ENCODE measurements at regions not wholly inside any gene's neighbourhood (a gene's known extent, or its start where the extent isn't known, plus 50 kb on each side); places are given as distances from the start of the nearest gene placed in this dataset.
A peak's percentile ranks its signal among the peaks of the same experiment; 100 is the strongest.
"Not testable (repeated sequence)": the region's sequence is repeated elsewhere in the genome, so short reads cannot be mapped to it uniquely, and the experiment has no call there.

DNA sequence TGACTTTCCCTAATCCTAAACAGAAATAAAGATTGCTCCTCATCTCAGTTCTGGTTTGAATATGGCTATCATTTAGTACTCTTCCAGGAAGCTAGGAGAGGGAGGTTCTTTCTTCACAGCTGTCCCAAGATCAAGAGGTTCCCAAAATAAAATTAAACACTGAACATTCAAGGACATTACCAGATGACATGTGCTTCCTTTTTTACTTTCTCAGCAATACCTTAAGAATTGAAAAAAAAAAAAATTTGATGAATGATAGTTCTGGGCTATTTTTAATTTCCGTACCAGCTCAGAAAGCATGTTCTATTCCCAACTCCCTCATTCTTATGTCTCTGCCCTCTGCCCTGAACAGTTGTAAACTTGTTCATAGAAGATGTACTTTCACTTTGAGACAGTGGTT, 61.7 kb upstream of the MYL1 start:
- Histone ChIP-seq H3K36me3 (no peaks in the 10 kb centered on the region), H3K4me1 (no peaks in the 10 kb centered on the region), H3K27ac (no peak overlapping the region), H3K4me3 (no peak overlapping the region), H3K9me3 (no peaks in the 10 kb centered on the region), H3K27me3 (no peaks in the 10 kb centered on the region)
- TF ChIP-seq POLR2AphosphoS5 (IDR thresholded peaks at IDR 0.05) (no peak), POLR2A (IDR thresholded peaks at IDR 0.05) (no peak), EP300 (IDR thresholded peaks at IDR 0.05) (no peak)
- TF ChIP-seq, protein P1, sequence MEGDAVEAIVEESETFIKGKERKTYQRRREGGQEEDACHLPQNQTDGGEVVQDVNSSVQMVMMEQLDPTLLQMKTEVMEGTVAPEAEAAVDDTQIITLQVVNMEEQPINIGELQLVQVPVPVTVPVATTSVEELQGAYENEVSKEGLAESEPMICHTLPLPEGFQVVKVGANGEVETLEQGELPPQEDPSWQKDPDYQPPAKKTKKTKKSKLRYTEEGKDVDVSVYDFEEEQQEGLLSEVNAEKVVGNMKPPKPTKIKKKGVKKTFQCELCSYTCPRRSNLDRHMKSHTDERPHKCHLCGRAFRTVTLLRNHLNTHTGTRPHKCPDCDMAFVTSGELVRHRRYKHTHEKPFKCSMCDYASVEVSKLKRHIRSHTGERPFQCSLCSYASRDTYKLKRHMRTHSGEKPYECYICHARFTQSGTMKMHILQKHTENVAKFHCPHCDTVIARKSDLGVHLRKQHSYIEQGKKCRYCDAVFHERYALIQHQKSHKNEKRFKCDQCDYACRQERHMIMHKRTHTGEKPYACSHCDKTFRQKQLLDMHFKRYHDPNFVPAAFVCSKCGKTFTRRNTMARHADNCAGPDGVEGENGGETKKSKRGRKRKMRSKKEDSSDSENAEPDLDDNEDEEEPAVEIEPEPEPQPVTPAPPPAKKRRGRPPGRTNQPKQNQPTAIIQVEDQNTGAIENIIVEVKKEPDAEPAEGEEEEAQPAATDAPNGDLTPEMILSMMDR (IDR thresholded peaks at IDR 0.05), result no peak
- no peak for ATAC-seq (ENCODE audit: low FRiP score in 2 of 2)
- DNase-seq, result no peak
- 51 to 78% methylated on average over 1 of the region's 1 CpG for WGBS, 2 donors

DNA sequence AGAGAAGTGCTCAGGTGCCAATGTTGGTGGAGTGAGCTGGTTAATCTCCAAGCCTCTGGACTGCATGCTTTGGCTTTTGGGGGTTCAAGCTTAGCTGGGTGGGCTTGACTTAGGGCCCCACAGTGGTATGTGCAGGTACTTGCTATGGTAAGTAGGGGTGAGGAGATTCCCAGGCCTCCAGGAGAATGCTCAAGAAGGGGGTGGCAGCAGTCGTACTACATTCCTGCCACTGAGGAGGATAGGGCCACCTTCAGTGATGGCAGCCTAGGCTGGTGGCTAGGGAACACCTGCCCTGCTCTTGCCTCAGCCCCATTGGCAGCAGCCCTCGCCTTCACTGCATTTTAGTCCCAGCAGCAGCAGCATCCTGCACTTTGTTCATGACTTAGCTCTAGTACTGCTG, 55.6 kb upstream of the MYL1 start:
- H3K4me1 ChIP-seq, result no peaks in the 10 kb centered on the region
- H3K27ac ChIP-seq, result no peak overlapping the region
- no peaks in the 10 kb centered on the region for H3K9me3 ChIP-seq
- no peaks in the 10 kb centered on the region for H3K27me3 ChIP-seq
- no peak overlapping the region for H3K4me3 ChIP-seq
- TF ChIP-seq EP300 (IDR thresholded peaks at IDR 0.05), result no peak
- H3K36me3 ChIP-seq, result no peaks in the 10 kb centered on the region
- ATAC-seq (ENCODE audit: low FRiP score in 2 of 2) (peak; percentile 19 to 46), DNase-seq (no peak)
- 50 to 79% methylated on average over 1 to 2 of the region's 2 CpGs for WGBS, 2 donors

DNA sequence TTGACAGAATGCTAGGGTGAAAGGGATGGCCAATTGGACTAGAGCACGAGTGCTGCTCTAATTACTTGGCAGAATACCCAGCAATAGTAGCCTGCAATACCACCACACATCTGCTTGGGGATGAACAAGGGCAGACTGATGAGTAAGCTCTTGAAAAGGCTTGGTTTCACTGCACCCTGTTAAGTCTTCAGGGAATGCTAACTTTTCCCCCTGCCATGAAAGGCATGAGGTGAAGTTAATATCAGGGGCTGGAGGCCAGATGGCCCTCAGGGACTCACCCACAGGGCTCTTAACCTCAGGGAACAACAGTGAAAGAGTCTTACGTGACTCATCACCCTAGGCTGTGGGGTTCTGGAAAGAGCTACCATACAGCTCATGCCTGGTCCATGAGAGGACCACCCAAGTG, 51.7 kb upstream of the MYL1 start:
- ATAC-seq (ENCODE audit: low FRiP score in 2 of 2) (no peak), DNase-seq (no peak)
- Histone ChIP-seq H3K27me3 (no peaks in the 10 kb centered on the region), H3K36me3 (no peaks in the 10 kb centered on the region), H3K4me1 (no peaks in the 10 kb centered on the region), H3K4me3 (no peak overlapping the region), H3K27ac (no peak overlapping the region), H3K9me3 (no peaks in the 10 kb centered on the region)
- WGBS, 2 donors, result 64 to 77% methylated on average over 2 of the region's 2 CpGs
- TF ChIP-seq EP300 (IDR thresholded peaks at IDR 0.05) (no peak), POLR2AphosphoS5 (IDR thresholded peaks at IDR 0.05) (no peak), POLR2A (IDR thresholded peaks at IDR 0.05) (no peak)
- TF ChIP-seq, protein P1 (IDR thresholded peaks at IDR 0.05), result no peak

DNA sequence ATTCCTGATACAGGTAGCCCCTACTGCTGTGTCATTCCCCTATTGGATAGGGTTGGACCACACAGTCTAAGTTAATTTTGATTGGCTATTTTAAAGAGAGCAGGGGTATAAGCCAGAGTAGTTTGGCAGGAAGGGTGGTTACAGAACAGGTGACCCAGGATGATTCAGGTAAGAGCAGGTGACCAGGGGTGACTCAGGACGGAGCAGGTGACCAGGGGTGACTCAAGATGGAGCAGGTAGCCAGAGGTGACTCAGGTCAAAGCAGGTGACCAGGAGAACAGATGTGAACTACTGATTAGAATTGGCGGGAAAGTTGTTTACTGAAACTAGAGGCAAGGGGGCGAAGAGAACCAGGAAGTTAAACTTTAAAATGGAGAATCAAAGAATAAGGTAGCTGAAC, 50.5 kb upstream of the MYL1 start:
- H3K27ac ChIP-seq; DNase-seq; H3K36me3 ChIP-seq; H3K4me1 ChIP-seq; H3K9me3 ChIP-seq; H3K4me3 ChIP-seq; ATAC-seq (ENCODE audit: low FRiP score in 2 of 2); H3K27me3 ChIP-seq: not testable (repeated sequence)
- WGBS, 2 donors, result 78 to 79% methylated on average over 3 of the region's 3 CpGs
